Cerebellar nuclear complex (tissue), 1 donor: ENCODE measurements at regions not wholly inside any gene's neighbourhood (a gene's known extent, or its start where the extent isn't known, plus 50 kb on each side); places are given as distances from the start of the nearest gene placed in this dataset.
"Not testable (repeated sequence)": the region's sequence is repeated elsewhere in the genome, so short reads cannot be mapped to it uniquely, and the experiment has no call there.

Experiments
- DNase-seq, 2 experiments: peaks; one replicate each; lab custom pipeline; 2025; lab: John Stamatoyannopoulos, UW

GRCh38 chr2:107466241-107466640 lies 360.5 kb upstream of the RGPD4 start:
- DNase-seq, result no peak

GRCh38 chr2:107466984-107467773 lies 359.5 kb upstream of the RGPD4 start:
- no peak for DNase-seq

GRCh38 chr2:107469437-107469995 lies 357.2 kb upstream of the RGPD4 start:
- no peak for DNase-seq

GRCh38 chr2:107473150-107473549 lies 353.5 kb upstream of the RGPD4 start:
- no peak for DNase-seq

- no peak for DNase-seq
These were observed 350.8 kb upstream of the RGPD4 start for GRCh38 chr2:107475859-107476258.

- no peak for DNase-seq
These were observed 324.2 kb upstream of the RGPD4 start for GRCh38 chr2:107502539-107502938.

- no peak for DNase-seq
These were observed 314.5 kb upstream of the RGPD4 start for GRCh38 chr2:107511970-107512789.

GRCh38 chr2:107525406-107525805 lies 301.3 kb upstream of the RGPD4 start:
- DNase-seq, result no peak

- no peak for DNase-seq
These were observed 297.5 kb upstream of the RGPD4 start for GRCh38 chr2:107529146-107529545.

- no peak for DNase-seq
These were observed 296.6 kb upstream of the RGPD4 start for GRCh38 chr2:107530046-107530445.

- DNase-seq, result no peak
These were observed 291.8 kb upstream of the RGPD4 start for GRCh38 chr2:107534926-107535325.

GRCh38 chr2:107535905-107536689 lies 290.6 kb upstream of the RGPD4 start:
- not testable (repeated sequence) for DNase-seq

- no peak for DNase-seq
These were observed 284.4 kb upstream of the RGPD4 start for GRCh38 chr2:107542314-107542740.

GRCh38 chr2:107543793-107544192 lies 282.9 kb upstream of the RGPD4 start:
- no peak for DNase-seq

- DNase-seq, result no peak
These were observed 281.6 kb upstream of the RGPD4 start for GRCh38 chr2:107545066-107545465.

GRCh38 chr2:107545851-107546250 lies 280.8 kb upstream of the RGPD4 start:
- DNase-seq, result no peak

GRCh38 chr2:107548216-107548615 lies 278.5 kb upstream of the RGPD4 start:
- no peak for DNase-seq

- DNase-seq, result no peak
These were observed 273.6 kb upstream of the RGPD4 start for GRCh38 chr2:107553046-107553445.

GRCh38 chr2:107553539-107553938 lies 273.2 kb upstream of the RGPD4 start:
- no peak for DNase-seq

- DNase-seq, result no peak
These were observed 270.6 kb upstream of the RGPD4 start for GRCh38 chr2:107556038-107556627.

GRCh38 chr2:107558295-107558694 lies 268.4 kb upstream of the RGPD4 start:
- no peak for DNase-seq

- DNase-seq, result no peak
These were observed 257.2 kb upstream of the RGPD4 start for GRCh38 chr2:107569496-107569895.
